LHCN-M2 (cell line): ENCODE measurements at regions not wholly inside any gene's neighbourhood (a gene's known extent, or its start where the extent isn't known, plus 50 kb on each side); places are given as distances from the start of the nearest gene placed in this dataset.
A peak's percentile ranks its signal among the peaks of the same experiment; 100 is the strongest.

Experiments used
- DNase-seq: peaks from one replicate; pipeline ENCODE4 v3.0.0-alpha.2; 2012; ENCODE audit warnings: low read depth

DNA sequence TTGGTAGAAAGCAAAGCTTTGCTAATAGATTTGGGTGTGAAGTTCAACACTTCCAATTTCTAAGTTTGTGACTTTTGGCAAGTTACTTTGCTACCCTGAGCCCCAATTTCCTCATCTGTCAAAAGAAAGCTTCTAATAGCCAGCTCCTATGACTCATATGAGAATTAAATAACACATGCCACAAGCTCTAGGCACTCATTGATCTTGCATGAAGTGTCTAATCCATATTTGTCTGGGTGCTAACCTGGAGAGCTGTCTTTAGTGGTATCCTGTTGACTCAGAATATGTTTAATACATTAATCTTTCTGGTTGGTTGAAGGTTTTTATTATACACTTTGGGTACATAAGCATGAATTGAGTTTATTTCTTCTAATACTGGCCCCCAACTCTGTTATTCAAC is 188.8 kb downstream of the POSTN start:
- DNase-seq: peak; percentile 24

DNA sequence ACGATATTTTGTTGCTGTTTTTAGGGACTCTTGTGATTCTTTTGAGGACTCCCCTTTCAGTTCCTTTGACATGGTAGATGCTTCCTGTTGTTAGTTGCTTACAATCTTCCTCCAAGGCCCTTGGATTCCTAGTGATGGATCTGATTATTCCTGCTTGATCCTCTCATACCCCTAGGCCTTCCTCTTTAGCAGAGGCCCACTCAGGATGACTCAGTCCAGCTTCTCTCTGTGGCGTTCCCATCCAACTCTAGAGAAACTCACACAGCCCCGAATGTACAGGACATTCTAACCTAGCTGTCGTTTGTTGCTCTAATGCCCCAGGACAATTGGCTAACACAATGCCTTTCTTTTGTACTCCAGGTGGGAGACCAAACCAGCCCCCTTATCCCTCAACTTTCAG is 191.4 kb downstream of the POSTN start:
- no peak for DNase-seq

DNA sequence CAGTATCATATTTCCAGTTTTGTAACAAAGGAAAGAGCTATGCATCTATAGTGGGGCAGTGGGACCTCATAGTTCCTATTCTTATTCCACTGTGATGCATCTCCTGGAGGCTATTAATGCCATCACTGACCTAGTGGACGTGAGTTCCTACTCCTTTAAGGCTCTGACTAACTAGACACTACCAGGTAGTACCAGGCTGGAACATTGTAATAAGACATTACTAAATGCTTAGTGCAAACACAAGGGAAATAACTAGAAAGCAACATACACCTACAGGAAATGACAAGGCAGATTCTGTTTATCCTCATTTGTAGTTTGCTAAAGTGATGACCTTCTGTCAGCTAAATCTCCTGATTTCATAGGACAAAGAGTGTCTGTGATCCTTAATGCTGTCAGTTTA is 192.5 kb downstream of the POSTN start:
- no peak for DNase-seq

DNA sequence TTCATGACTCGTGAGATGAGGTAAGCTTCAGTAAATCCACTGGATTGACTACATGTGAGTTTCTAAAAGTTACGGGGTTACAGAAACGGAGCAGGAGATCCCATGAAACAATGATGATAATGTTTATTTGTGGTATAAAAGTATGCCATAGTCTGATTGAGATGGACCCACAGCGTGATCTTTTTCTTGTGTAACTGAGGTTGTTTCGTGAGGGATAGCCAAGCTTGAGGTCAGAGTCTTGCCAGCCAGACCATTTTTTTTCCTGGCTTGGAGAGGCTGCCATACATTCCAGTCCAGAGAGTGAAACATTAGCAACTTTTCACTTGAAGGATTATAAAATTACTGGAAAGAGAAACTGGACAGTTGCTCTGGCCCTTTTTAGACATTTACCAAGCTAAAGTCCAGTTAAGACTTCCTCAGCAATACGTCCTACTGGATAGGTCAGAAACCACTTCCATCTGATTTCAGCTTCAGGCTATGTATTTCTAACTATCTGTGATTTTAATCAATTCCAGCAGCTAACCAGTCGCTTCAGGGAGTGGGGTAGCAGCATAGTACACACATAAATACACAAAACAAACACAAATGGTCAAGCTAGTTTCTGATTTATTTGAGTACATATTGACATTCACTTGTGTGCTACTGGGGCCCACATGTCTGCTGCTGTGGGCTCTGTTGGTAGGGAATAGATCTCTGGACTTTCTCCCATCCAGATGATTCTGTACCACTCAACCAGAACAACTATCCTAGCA is 194.6 kb downstream of the POSTN start:
- DNase-seq: peak; percentile 82

DNA sequence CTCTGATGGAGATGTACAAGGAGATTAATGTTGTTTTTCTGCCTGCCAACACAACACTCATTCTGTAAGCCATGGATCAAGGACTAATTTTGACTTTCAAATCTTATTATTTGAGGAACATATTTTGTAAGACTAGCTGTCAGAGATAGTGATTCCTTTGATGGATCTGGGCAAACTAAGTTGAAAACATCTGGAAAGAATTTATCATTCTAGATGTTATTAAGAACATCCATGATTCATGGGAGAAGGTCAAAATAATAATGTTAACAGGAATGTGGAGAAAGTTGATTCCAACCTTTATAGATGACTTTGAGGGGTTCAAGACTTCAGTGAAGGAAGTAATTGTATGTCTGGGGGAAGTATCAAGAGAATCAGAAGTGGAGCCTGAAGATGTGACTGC is 196.8 kb downstream of the POSTN start:
- no peak for DNase-seq

DNA sequence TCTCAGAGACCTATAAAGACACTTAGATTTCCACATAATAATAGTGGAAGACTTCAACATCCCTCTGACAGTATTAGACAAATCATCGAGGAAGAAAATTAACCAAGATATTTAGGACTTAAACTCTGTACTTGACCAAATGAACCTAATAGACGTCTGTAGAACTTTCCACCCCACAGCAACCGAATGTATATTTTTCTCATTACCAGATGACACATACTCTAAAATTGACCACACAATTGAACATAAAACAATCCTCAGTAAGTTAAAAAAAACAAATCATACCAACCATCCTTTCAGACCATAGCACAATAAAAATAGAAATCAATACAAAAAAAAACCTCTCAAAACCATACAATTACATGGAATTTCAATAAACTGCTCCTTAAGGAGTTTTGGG is 201.0 kb downstream of the POSTN start:
- DNase-seq: no peak

DNA sequence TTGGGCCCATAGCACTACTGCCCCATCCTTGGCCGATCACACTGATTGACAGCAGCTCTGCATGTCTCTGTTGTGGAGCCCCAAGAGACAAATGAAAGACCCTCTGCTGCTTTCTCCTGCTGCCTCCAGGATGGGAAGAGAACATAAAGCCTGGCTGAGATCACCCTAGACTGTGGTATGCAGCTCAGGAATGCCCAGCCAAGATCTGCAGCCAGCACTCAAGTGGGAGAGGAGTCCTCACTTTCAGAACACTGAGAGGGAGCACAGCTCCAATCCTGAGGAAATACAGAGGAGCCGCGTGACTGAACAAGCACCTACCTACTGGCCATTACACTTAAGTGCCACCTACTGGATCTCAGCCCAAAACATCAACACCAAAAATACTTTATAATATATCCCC is 203.0 kb downstream of the POSTN start:
- no peak for DNase-seq

DNA sequence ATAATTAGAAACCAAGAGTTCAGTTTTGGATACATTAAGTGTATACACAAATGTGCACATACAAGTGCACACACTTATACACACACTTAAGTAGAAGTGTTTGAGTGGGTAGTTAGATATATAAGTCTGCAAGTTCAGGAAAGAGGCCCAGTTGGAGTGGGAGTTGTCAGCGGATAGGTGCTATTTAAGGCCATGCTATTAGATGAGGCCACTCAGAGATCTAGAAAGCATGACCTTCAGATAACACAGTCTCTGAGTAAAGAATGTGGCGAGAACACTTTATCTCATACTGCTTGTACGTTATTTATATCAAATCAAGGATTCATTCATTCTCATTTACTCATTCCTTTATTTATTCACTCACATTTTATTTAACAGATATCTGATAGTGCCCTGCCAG is 206.2 kb downstream of the POSTN start:
- DNase-seq: no peak

DNA sequence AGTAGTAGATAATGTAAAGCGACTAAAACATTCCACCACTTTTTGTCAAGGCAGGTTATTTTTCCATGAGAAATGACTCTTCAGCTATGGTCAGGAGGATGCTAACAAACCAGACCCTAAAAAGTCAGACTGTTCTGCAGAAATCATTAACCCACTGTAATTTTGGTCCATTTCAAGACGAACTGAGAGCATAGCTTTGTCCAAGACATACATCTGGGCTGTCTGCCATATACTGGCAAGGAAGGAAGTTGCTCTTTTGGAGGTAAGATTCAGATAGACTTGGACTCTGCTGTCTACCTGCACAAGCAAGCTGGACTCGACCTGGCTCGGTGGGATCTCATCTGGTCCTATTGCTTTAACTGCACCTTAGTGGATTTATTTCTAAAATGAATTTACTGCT is 207.8 kb downstream of the POSTN start:
- DNase-seq: no peak

DNA sequence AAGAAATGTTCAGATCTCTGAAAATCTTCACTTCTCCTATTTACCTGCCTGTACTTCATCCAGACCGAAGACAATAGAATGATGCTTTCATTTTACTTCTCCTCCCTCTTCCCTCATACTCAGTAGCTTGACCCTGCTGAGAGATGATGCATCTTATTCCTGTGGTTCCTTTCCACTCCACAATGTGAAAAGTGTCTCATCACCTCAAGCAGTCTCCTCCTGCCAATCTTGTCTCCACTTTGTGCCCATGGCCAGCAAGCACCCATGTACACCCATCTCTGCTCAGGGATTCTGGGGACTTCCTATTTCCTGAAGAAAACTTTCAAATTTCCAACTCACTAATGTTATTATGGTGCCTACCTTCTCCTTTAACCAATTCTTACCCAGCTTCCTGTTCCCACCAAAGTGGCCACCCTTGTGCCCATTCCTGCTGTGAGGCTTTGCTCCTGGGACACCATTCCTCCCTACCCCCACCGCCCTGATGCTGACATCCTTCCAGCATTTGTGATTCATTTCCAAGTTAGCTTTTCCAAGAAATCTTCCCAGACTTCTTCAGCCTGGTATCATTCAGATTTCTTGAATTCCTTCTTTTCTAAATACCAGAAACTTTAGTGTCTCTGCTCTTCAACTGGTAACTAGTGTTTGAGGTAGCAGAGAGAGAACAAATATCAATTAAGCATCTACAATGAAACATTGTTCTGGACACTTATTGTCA is 212.5 kb downstream of the POSTN start:
- no peak for DNase-seq

DNA sequence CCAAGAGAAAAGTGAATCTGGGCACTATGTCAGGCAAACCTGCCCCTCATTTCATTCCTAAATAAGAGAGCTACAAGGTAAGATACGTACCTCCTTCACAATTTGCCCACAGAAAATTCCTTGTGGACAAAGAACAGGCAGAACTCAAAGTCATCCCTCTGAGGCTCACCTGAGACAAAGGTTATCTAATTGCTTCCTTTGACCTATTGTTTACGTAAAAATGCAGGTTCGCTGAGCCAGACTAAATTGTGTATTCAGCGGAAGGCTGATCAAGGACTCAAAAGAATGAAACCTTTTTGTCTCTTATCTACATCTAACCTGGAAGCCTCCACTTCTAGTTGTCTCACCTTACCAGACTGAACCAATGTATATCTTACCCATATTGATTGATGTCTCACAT is 213.3 kb downstream of the POSTN start:
- DNase-seq: no peak

DNA sequence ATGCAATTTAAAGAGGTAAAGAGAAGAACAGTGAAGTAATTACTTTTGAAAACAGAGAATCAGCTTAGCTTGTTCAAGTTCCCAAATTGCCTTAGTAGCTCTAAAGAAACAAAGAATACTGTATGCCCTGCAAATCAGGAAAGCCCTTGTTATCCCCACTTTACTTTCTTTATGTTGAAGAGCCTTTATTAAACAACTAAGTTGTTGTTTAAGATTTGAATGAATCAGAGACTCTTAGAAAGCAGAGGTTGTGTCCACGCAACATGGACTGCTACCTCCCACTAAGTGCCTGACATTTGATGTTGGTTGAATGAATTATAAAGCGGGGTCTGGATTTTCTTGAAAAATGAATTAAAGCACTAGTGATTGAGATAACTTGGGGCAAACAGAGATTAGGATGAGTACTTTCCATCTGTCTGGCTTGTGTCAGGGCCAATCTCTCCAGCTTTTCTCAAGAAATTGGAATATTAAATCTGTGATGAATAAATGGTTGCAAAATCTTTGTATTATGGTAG is 214.7 kb downstream of the POSTN start:
- DNase-seq: no peak

DNA sequence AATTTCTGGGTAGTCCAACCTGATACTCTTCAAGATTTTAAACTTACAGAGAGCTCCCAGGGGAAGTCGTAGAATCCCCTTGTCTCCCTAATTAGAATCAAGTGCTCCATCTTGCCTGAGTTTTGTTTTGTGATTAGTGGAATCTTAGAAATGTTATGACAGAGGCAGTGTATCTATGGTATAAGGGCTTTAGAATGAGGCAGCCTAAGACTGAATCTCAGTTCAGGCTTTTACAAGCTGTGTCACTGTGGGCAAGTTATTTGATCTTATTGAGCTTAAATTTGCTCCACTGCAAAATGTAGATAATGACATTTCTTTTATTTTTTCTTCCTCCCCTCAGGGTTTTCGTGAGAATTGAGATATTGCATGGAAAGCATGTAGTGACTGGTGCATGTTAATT is 215.5 kb downstream of the POSTN start:
- no peak for DNase-seq

DNA sequence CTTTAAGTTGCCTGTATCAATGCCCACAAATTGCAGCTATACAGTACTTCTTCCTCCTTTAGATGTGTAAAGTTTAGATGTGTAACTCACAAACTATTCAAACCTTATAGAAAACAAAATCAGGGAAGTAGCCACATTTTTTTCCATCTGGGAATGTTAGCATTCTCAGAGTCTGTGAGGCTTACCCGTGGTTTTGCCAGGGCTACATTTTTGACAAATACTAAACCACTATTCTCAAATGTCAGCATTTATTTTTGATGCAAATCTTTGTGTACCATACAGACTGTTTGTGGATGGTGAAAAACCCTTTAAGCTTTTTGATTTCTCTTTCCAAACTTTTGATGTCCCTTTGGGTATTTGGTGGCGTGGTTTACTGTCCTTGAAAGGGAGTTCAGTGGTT is 216.4 kb downstream of the POSTN start:
- DNase-seq: no peak

DNA sequence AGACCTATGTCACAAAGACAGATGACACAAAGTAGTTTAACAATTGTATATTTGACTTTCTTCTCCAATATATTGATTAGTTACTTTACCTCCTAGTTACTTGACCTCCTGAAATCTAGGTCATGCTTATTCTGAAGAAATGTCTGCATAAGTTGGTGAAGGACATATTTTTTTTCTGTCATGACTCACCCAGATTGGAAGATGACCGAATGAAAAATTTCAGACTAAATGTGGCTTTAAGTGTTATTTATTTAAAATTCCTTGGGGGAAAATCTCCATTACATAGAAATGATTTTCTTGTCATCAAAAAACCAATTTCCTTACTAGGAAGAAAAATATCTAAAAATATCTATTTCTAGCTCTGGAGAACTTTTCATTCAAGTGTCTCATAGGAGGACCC is 217.1 kb downstream of the POSTN start:
- peak; percentile 43 for DNase-seq

DNA sequence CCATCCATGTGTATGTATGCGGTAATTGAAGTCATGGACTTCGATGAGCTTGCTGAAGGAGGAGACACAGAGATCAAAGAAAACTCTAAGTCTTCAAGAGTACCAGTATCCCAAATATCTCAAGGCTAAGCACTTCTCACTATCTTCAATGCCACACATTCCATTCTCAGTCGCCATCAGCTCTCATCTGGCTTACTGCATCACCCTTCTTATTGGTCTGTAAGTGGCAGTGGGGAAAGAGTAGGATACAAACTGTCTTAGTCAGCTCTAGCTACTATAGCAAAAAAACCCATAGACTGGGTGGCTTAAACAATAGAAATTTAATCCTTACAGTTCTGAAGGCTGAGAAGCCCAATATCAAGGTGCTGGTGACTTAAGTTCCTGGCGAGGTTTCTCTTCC is 218.7 kb downstream of the POSTN start:
- DNase-seq: no peak

DNA sequence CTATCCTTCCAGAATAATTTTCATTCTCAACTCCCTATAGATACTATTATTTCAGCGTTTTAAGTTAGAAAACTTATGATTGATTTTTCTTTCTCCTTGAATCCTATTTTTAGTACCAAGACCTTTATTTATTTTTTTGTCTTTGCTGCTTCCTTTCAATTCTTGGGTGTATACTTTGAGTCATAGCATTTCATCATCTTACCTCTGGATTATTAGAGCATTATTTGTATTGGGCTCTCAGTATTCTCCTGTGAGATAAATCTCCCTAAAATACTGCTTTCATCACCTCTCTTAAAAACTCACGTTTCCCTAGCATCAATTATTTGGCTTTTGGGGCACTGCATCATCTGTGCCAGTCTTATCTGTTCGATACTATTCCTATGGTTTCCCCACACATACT is 222.8 kb downstream of the POSTN start:
- peak; percentile 26 for DNase-seq

DNA sequence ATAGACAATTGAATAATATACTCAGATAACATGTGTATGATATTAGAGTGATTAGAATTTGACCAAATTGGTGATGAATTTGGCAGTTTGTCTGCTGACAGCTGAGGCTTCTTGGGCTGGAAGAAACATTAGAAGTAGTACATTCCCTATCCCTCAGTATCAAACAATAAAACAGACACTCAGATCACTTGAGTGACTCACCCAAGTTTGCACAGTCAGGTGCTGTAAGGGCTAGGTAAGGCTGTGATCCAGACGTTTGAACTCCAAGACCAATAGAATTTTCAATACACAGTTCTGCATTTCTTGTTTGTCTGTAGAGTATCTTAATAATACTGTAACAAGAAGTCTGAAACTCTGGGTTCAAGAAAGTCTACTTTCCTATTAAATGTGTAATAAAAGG is 223.5 kb downstream of the POSTN start:
- DNase-seq: no peak

DNA sequence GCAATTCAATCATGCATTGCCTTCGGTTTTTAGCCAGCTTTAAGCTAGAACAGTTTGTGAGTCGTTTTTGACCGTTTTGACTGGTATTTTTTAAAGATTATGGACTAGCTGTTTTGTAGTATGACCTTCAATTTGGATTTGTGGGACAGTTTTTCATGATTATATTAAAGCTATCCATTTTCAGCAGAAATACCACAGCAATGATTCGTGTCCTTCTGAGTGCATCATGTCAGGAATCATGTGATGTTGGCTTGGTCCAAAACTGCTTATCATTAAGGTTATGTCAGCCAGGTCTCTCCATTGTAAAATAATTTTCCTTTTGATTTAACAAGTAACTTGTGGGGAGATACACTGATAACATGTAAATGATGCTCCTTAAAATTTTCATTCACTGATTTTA is 229.0 kb downstream of the POSTN start:
- DNase-seq: peak; percentile 70

DNA sequence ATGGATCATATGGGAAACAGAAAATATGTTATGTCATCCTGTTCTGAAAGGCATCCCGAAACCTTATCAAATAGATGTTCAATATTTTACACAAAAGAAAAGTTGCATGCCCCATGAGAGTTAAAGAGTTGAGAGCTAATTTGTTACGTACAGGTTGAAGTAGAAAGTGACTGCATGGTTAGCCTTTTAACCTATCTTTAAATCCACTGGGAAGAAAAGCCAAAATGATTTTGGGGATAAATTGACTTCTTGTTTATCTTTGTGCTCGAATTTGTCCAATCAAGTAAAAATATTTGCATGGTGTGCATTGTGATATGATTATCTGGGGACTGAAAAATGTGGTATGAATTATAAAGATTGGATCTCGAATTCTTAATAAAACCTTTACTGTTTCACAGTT is 230.1 kb downstream of the POSTN start:
- DNase-seq: no peak

DNA sequence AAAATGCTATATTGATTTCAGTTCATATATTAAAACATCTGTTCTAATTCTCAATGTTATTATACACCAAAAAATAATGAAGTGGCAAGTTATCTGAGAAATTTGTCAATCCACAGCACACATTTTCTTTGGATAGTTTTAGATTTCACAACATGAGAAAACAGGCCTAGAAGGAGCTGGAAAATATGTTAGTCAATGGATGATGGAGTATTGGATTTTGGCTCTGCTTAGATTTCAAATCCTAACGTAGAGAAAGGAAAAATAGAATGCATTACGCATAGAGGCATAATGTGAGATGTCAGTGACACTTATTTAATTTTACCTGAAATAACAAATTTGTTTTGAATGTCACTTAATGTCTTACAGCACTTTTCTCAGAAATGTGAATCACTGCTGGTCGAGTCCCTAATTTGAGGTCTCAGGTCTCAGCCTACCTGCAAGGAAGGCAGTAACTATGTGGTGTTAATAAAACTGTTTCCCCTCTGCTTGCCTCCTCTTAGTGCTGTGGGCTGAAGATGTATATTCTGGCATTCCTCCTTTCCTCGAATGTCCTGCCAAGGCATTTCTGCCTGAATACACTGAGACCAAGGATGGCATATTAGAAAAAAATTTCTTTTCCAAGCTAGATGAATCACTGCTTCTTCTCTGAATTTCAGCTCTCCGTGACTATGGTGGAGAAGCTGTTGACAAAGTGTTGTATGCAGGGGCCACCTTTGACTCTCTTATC is 232.4 kb downstream of the POSTN start:
- no peak for DNase-seq

DNA sequence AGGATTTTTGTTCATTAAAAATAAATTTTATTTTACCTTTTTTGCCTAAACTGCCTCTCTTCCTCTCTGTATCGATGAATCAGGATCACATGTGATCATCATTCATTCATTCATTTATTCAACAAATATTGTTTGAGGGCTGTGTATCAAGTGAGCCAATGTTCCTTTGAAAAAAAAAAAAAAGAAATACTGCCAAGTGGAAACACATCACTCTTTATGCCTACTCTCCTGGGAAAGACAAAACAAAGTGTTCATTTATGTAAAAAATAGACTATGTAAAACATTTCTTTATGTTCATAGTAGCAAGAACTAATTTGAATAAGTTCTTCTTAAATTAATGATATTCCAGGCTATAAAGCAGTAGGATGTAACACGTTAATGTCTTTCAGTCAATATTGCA is 233.1 kb downstream of the POSTN start:
- no peak for DNase-seq

DNA sequence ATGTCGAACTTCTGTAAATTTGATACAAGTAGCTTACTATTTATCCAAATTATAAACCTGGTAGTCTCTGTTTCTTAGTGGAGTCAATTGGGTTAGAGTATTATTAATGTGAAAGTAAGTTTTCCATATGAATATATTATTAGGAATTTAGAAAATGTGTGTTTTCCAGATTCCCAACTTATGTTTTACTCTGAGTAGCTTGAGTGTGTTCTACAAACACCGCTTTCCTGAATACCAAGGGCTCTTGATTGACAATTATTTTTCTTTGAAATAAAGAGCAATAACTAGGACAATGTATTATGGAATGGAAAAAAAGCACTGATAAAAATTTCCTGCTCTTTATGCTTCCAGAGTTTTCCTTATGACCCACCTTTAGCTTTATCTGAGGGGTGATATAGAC is 233.6 kb downstream of the POSTN start:
- DNase-seq: no peak
